Heart left ventricle (tissue), 13 donors: ENCODE measurements at regions not wholly inside any gene's neighbourhood (a gene's known extent, or its start where the extent isn't known, plus 50 kb on each side); places are given as distances from the start of the nearest gene placed in this dataset.

ENCODE experiments used
- CTCF ChIP-seq, 12 donors: fragments of 200-600 bp; sonication (generic) in 4 of 12; IDR thresholded peaks; one replicate each; pipeline versions ENCODE4 v1.5.0 to v1.8.0; 2018 to 2022; ENCODE audit warnings: antibody characterized with exemption in 12 of 12, mild to moderate bottlenecking in 5 of 12
- POLR2A ChIP-seq, 2 donors: fragments of 450-650 bp; IDR thresholded peaks; one replicate each; pipeline ENCODE4 v1.6.1; 2017; ENCODE audit warnings: antibody characterized with exemption in 2 of 2, mild to moderate bottlenecking in 2 of 2, moderate library complexity in 2 of 2
- donor health status: ischemic (EF 13 %, LVEDD 7.1; RV severe dilation, severe dysfunction).
- donor health status: DM: no; HTN: yes; CAD: no.
- donor health status: DM: no; HTN: no; CAD: no.
- donor health status: ischemic (EF 25% LVEDD 6.9; RV normal size, moderate dysfunction).
- donor health status: ischemic (EF 25% LVEDD 5.7; RV mildly dilated, moderate dysfunction).
- donor health status: ischemic (EF 35%, LVEDD 5.7; RV mildly dilated, moderate dysfunction).
- donor health status: nonischemic (EF 11% LVEDD 7.7; RV severe dilation, severe dysfunction).
- donor health status: DM: yes; HTN: yes; CAD: no.
- donor health status: PGD.
- donor health status: ischemic (EF 29% LVEDD 5.4; RV normal size, mild dysfunction).
- donor health status: nonischemic (EF 23%, LVEDD 6.1; RV moderate dilation, normal function).

GRCh38 chr2:16033032-16033293 is 92.6 kb downstream of the MYCN start:
- TF ChIP-seq POLR2A (IDR thresholded peaks at IDR 0.05) = no peak
- no peak for TF ChIP-seq CTCF (IDR thresholded peaks at IDR 0.05)
